HEK293T (cell line): ENCODE measurements at regions not wholly inside any gene's neighbourhood (a gene's known extent, or its start where the extent isn't known, plus 50 kb on each side); places are given as distances from the start of the nearest gene placed in this dataset.
"Not testable (repeated sequence)": the region's sequence is repeated elsewhere in the genome, so short reads cannot be mapped to it uniquely, and the experiment has no call there.

Experiments
- CTCF ChIA-PET: fragments of 350-600 bp; formaldehyde crosslinking; extraction: SDS; loops from one replicate; lab custom pipeline; 2021; ENCODE audit warnings: antibody characterized with exemption, inconsistent platforms; lab: Yijun Ruan, JAX
- POLR2A ChIA-PET: fragments of 350-600 bp; formaldehyde crosslinking; extraction: SDS; loops from one replicate; lab custom pipeline; 2020; ENCODE audit warnings: antibody characterized with exemption, inconsistent platforms; lab: Yijun Ruan, JAX
- DNase-seq: peaks from one replicate; pipeline ENCODE4 v3.0.0; 2012; ENCODE audit warnings: mixed read lengths; ENCODE audit errors: extremely low spot score
- ARNT ChIP-seq: fragments of 450-650 bp; IDR thresholded peaks from 2 replicates; pipeline ENCODE4 v1.6.1; 2017; ENCODE audit warnings: mild to moderate bottlenecking
- BHLHE40 ChIP-seq: fragments of 450-650 bp; IDR thresholded peaks from 2 replicates; pipeline ENCODE4 v1.6.1; 2016; ENCODE audit warnings: mild to moderate bottlenecking, moderate library complexity, borderline replicate concordance
- CTBP1 ChIP-seq: fragments of 450-650 bp; IDR thresholded peaks from 2 replicates; pipeline ENCODE4 v1.6.1; 2016; ENCODE audit warnings: borderline replicate concordance
- ELF4 ChIP-seq: fragments of 450-650 bp; IDR thresholded peaks from 2 replicates; pipeline ENCODE4 v1.6.1; 2017; ENCODE audit warnings: antibody characterized with exemption
- FOXA1 ChIP-seq: fragments of 450-650 bp; IDR thresholded peaks from 2 replicates; pipeline ENCODE4 v1.6.1; 2016; ENCODE audit warnings: mild to moderate bottlenecking
- FOXK2 ChIP-seq: fragments of 450-650 bp; IDR thresholded peaks from 2 replicates; pipeline ENCODE4 v1.6.1; 2016; ENCODE audit warnings: mild to moderate bottlenecking
- FOXM1 ChIP-seq: fragments of 450-650 bp; IDR thresholded peaks from 2 replicates; pipeline ENCODE4 v1.6.1; 2017; ENCODE audit warnings: mild to moderate bottlenecking, borderline replicate concordance
- HDGF ChIP-seq: fragments of 450-650 bp; IDR thresholded peaks from 2 replicates; pipeline ENCODE4 v1.6.1; 2017; ENCODE audit warnings: antibody characterized with exemption, borderline replicate concordance
- L3MBTL2 ChIP-seq: fragments of 450-650 bp; conservative IDR thresholded peaks from 2 replicates; pipeline ENCODE4 v1.6.1; 2016; ENCODE audit warnings: mild to moderate bottlenecking
- LEF1 ChIP-seq: fragments of 450-650 bp; IDR thresholded peaks from 2 replicates; pipeline ENCODE4 v1.6.1; 2017; ENCODE audit warnings: mild to moderate bottlenecking, borderline replicate concordance
- NFRKB ChIP-seq: fragments of 450-650 bp; IDR thresholded peaks from 2 replicates; pipeline ENCODE4 v1.6.1; 2016; ENCODE audit warnings: mild to moderate bottlenecking, moderate library complexity
- PKNOX1 ChIP-seq: fragments of 450-650 bp; IDR thresholded peaks from 2 replicates; pipeline ENCODE4 v1.6.1; 2016
- SP1 ChIP-seq: fragments of 450-650 bp; IDR thresholded peaks from 2 replicates; pipeline ENCODE4 v1.6.1; 2017
- SUZ12 ChIP-seq: fragments of 450-650 bp; IDR thresholded peaks from 2 replicates; pipeline ENCODE4 v1.6.1; 2016; ENCODE audit warnings: mild to moderate bottlenecking
- TARDBP ChIP-seq: fragments of 450-650 bp; IDR thresholded peaks from 2 replicates; pipeline ENCODE4 v1.6.1; 2016
- ZNF384 ChIP-seq: fragments of 450-650 bp; IDR thresholded peaks from 2 replicates; pipeline ENCODE4 v1.6.1; 2016

DNA sequence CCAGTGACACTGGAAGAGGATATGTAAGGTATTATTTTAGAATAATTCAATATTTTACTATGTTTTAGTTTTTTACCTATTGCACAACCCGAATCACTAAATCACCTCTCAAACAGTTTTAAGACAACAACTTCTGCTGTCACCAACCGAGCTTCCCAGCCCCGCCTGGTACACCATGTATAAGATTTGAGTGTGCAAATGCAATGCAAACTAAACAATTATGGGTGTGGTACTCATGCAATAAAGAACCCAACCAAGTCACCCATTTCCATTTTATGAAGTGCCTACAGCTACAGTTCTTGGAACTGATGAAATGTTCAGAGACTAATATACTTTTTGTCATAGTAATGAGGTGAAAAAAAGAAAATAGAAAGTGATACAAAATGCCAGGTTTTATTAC, 256.2 kb downstream of the TAFA4 start:
- ChIA-PET CTCF (no interaction called here), POLR2A (no interaction called here)
- TF ChIP-seq HDGF, result no peak
- no peak for TF ChIP-seq SUZ12
- TF ChIP-seq ZNF384, result no peak
- no peak for TF ChIP-seq ELF4
- no peak for TF ChIP-seq FOXM1
- TF ChIP-seq BHLHE40, result no peak
- no peak for TF ChIP-seq L3MBTL2
- no peak for TF ChIP-seq PKNOX1
- no peak for TF ChIP-seq FOXK2
- TF ChIP-seq TARDBP, result no peak
- no peak for TF ChIP-seq LEF1
- TF ChIP-seq SP1, result no peak
- TF ChIP-seq CTBP1, result no peak
- no peak for TF ChIP-seq FOXA1
- no peak for TF ChIP-seq ARNT
- TF ChIP-seq NFRKB, result no peak
- no peak for DNase-seq

DNA sequence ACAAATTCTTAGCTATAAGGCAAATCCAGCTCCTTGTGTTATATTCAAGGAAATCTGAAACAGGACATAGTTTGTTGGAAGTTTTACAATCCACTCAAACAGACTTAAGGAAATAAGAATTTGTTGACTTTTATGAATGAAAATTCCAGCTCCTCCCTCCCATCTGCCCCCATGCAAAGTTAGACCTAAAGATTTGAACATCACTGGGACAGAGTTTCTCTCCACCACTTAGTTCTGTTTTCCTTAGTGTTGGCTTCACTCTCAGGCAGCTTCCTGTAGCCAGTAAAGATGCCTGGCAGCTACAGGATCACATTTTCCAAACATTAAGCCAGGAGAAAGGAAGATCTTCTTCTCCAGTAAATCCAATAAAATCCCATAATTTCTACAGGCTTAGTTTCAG, 265.0 kb downstream of the TAFA4 start:
- TF ChIP-seq L3MBTL2 (no peak), FOXK2 (no peak), TARDBP (no peak), ELF4 (no peak), PKNOX1 (no peak), HDGF (no peak), SUZ12 (no peak), CTBP1 (no peak), BHLHE40 (no peak)
- no peak for DNase-seq
- ChIA-PET CTCF (no interaction called here), POLR2A (no interaction called here)

DNA sequence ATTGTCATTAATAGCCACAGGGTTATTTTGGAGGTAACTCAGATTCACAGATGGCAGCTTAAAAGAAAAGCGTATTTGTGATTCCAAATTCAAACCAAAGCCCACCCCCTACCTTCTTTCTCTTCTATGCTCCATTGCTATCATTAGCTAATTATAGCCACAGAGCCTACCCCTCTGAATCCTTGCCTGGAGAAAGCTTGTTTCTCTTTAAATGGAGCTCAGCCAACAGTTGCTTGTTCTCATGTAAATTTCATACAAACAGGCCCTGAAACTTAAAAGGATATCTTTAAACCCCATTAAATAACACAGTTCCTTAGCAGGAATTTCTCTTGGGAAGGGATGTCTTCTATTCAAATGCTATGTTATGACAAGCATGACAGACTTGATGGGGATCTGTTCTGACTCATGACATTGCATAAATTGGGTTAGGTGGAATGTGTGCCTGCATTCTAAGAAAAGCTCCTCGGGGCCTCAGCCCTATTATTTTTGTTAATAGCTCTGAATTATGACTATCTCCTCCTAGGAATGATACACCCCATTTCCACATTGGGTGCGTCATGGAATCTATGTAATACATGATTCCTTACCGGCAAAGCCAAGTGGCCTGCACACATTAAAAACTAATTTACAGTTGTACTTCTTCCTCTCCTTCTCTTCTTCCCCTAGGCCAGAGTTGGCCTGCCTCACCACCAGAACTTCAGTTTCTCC, 265.8 kb downstream of the TAFA4 start:
- POLR2A ChIA-PET, result no interaction called here
- DNase-seq, result no peak
- CTCF ChIA-PET, result interaction anchor here (0.6 kb wide), 1 partner anchor 481 kb away, joined by 3 read pairs; no protein-coding TSS in a partner anchor
- TF ChIP-seq SP1 (no peak), ELF4 (no peak), ARNT (no peak), HDGF (no peak)

DNA sequence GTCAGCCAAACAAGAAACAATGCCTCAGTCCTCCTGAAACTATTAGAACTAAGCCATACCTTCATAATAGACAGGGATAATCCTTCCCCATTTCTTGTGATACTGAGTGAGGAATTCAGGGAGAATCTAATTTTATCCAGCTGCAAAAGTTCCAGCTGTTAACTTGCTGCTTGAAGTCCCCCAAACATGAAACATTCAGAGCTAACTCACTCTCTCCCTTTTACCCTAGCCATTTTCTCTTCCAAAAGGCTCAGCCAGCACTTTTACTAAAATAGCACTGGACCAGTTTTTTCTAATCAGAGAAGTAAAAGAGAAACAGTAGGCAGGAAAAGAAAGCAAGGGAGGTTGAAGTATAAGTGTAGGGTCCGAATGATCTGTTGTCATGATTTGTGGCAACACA, 268.1 kb downstream of the TAFA4 start:
- POLR2A ChIA-PET, result no interaction called here
- CTCF ChIA-PET, result no interaction called here
- no peak for TF ChIP-seq SUZ12
- no peak for TF ChIP-seq FOXM1
- no peak for TF ChIP-seq ZNF384
- TF ChIP-seq FOXK2, result no peak
- TF ChIP-seq BHLHE40, result no peak
- TF ChIP-seq CTBP1, result no peak
- no peak for TF ChIP-seq FOXA1
- TF ChIP-seq L3MBTL2, result no peak
- TF ChIP-seq TARDBP, result no peak
- DNase-seq, result no peak

DNA sequence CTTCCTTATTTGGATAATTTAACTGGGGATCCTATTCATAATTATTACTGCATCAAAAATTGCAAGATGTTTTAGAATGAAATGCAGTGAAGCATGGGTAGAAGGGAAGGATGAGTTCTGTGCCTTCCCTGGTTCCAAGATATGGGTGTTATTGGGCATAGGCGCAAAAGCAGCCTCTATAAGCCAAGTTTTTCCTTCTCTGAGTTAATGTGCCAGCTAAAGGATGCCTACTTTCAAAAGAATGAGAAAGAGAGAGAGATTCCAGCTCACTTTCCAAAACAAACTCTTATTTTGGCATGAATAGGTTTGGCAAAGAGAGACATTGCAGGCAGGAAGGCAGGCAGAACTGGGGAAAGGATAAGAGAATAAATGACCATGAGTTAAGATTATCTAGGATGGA, 270.2 kb downstream of the TAFA4 start:
- no peak for TF ChIP-seq ELF4
- TF ChIP-seq BHLHE40, result no peak
- no peak for TF ChIP-seq FOXM1
- TF ChIP-seq ZNF384, result no peak
- TF ChIP-seq ARNT, result no peak
- no peak for TF ChIP-seq HDGF
- no peak for TF ChIP-seq FOXA1
- TF ChIP-seq PKNOX1, result no peak
- TF ChIP-seq NFRKB, result no peak
- no peak for TF ChIP-seq L3MBTL2
- no peak for TF ChIP-seq TARDBP
- DNase-seq, result no peak
- ChIA-PET POLR2A (no interaction called here), CTCF (interaction anchor here (0.7 kb wide), 1 partner anchor 10 kb away, joined by 3 read pairs; no protein-coding TSS in a partner anchor)

DNA sequence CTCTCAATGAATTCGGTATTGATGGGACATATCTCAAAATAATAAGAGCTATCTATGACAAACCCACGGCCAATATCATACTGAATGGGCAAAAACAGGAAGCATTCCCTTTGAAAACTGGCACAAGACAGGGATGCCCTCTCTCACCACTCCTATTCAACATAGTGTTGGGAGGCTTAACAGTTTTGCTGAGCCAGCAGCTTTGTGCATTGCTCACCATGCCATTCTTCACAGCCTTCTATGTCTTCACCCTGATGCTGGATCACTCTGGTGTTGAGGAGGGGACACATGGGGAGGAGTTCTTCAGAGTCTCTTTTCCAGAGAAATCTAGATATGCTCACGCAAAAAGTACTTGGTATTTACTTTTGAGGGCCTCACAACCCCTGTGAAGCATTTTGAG, 281.7 kb downstream of the TAFA4 start:
- POLR2A ChIA-PET, result not testable (repeated sequence)

GRCh38 chr3:68648494-68648893, 283.9 kb downstream of the TAFA4 start:
- ChIA-PET CTCF (no interaction called here), POLR2A (no interaction called here)
- TF ChIP-seq FOXK2, result no peak
- TF ChIP-seq NFRKB, result no peak
- no peak for TF ChIP-seq TARDBP
- TF ChIP-seq BHLHE40, result no peak
- no peak for TF ChIP-seq LEF1
- TF ChIP-seq CTBP1, result no peak
- TF ChIP-seq ARNT, result no peak
- no peak for DNase-seq

More for the DNA sequence above, 281.7 kb downstream of the TAFA4 start:
- DNase-seq, CTCF ChIA-PET: not testable (repeated sequence)
